HG02938 (cell line): ENCODE measurements at regions not wholly inside any gene's neighbourhood (a gene's known extent, or its start where the extent isn't known, plus 50 kb on each side); places are given as distances from the start of the nearest gene placed in this dataset.
A peak's percentile ranks its signal among the peaks of the same experiment; 100 is the strongest.

ENCODE experiments used
- ATAC-seq: cut with Tn5 transposase; IDR thresholded peaks from one replicate; pipeline ENCODE4 v1.9.1; 2021; ENCODE audit warnings: mild to moderate bottlenecking, moderate library complexity; ENCODE audit not compliant: unreplicated experiment

- ATAC-seq: no peak
Observed at GRCh38 chr5:15027764-15028163, 156.2 kb upstream of the ANKH start.

GRCh38 chr5:15026944-15027343 is 155.4 kb upstream of the ANKH start:
- ATAC-seq: no peak

- ATAC-seq: no peak
Observed at GRCh38 chr5:15026011-15026893, 154.7 kb upstream of the ANKH start.

- ATAC-seq: no peak
Observed at GRCh38 chr5:15023846-15024245, 152.3 kb upstream of the ANKH start.

- no peak for ATAC-seq
Observed at GRCh38 chr5:15023266-15023665, 151.7 kb upstream of the ANKH start.

GRCh38 chr5:15021266-15022046 is 149.9 kb upstream of the ANKH start:
- ATAC-seq: no peak

- ATAC-seq: no peak
Observed at GRCh38 chr5:15020736-15021135, 149.2 kb upstream of the ANKH start.

- no peak for ATAC-seq
Observed at GRCh38 chr5:15014809-15015208, 143.2 kb upstream of the ANKH start.

GRCh38 chr5:15013654-15014463 is 142.3 kb upstream of the ANKH start:
- ATAC-seq: no peak

- ATAC-seq: no peak
Observed at GRCh38 chr5:15012061-15012460, 140.5 kb upstream of the ANKH start.

GRCh38 chr5:15010936-15011335 is 139.4 kb upstream of the ANKH start:
- ATAC-seq: no peak

- ATAC-seq: no peak
Observed at GRCh38 chr5:15009420-15009819, 137.8 kb upstream of the ANKH start.

GRCh38 chr5:15008921-15009320 is 137.3 kb upstream of the ANKH start:
- no peak for ATAC-seq

GRCh38 chr5:15008476-15008875 is 136.9 kb upstream of the ANKH start:
- ATAC-seq: no peak

- ATAC-seq: no peak
Observed at GRCh38 chr5:15007646-15008045, 136.1 kb upstream of the ANKH start.

GRCh38 chr5:15004506-15004905 is 132.9 kb upstream of the ANKH start:
- no peak for ATAC-seq

- ATAC-seq: peak; percentile 95
Observed at GRCh38 chr5:15003511-15003920, 131.9 kb upstream of the ANKH start.

GRCh38 chr5:15002791-15003190 is 131.2 kb upstream of the ANKH start:
- no peak for ATAC-seq

GRCh38 chr5:15002173-15002572 is 130.6 kb upstream of the ANKH start:
- no peak for ATAC-seq

- no peak for ATAC-seq
Observed at GRCh38 chr5:15001517-15001916, 129.9 kb upstream of the ANKH start.

- no peak for ATAC-seq
Observed at GRCh38 chr5:14998491-14998890, 126.9 kb upstream of the ANKH start.
